ENCODE measurements at regions not wholly inside any gene's neighbourhood (a gene's known extent, or its start where the extent isn't known, plus 50 kb on each side); places are given as distances from the start of the nearest gene placed in this dataset.

GRCh38 chr20:47922269-47922668 is 137.0 kb upstream of the SULF2 start:
- TF ChIP-seq TCF7 (CRISPR knock-in tag; IDR thresholded peaks at IDR 0.05; ENCODE audit: low read depth) = no peak
- no peak for TF ChIP-seq IRF1 (CRISPR knock-in tag; IDR thresholded peaks at IDR 0.05)
- TF ChIP-seq ESRRA (CRISPR knock-in tag; IDR thresholded peaks at IDR 0.05; ENCODE audit: borderline replicate concordance) = no peak
- no peak for TF ChIP-seq ATF1 (CRISPR knock-in tag; IDR thresholded peaks at IDR 0.05)
- TF ChIP-seq, protein P1, sequence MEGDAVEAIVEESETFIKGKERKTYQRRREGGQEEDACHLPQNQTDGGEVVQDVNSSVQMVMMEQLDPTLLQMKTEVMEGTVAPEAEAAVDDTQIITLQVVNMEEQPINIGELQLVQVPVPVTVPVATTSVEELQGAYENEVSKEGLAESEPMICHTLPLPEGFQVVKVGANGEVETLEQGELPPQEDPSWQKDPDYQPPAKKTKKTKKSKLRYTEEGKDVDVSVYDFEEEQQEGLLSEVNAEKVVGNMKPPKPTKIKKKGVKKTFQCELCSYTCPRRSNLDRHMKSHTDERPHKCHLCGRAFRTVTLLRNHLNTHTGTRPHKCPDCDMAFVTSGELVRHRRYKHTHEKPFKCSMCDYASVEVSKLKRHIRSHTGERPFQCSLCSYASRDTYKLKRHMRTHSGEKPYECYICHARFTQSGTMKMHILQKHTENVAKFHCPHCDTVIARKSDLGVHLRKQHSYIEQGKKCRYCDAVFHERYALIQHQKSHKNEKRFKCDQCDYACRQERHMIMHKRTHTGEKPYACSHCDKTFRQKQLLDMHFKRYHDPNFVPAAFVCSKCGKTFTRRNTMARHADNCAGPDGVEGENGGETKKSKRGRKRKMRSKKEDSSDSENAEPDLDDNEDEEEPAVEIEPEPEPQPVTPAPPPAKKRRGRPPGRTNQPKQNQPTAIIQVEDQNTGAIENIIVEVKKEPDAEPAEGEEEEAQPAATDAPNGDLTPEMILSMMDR (IDR thresholded peaks at IDR 0.05) = no peak
- TF ChIP-seq, protein P2, sequence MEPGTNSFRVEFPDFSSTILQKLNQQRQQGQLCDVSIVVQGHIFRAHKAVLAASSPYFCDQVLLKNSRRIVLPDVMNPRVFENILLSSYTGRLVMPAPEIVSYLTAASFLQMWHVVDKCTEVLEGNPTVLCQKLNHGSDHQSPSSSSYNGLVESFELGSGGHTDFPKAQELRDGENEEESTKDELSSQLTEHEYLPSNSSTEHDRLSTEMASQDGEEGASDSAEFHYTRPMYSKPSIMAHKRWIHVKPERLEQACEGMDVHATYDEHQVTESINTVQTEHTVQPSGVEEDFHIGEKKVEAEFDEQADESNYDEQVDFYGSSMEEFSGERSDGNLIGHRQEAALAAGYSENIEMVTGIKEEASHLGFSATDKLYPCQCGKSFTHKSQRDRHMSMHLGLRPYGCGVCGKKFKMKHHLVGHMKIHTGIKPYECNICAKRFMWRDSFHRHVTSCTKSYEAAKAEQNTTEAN (CRISPR knock-in tag; IDR thresholded peaks at IDR 0.05) = no peak
- no peak for TF ChIP-seq CREM (CRISPR knock-in tag; IDR thresholded peaks at IDR 0.05)
- TF ChIP-seq, protein P3, sequence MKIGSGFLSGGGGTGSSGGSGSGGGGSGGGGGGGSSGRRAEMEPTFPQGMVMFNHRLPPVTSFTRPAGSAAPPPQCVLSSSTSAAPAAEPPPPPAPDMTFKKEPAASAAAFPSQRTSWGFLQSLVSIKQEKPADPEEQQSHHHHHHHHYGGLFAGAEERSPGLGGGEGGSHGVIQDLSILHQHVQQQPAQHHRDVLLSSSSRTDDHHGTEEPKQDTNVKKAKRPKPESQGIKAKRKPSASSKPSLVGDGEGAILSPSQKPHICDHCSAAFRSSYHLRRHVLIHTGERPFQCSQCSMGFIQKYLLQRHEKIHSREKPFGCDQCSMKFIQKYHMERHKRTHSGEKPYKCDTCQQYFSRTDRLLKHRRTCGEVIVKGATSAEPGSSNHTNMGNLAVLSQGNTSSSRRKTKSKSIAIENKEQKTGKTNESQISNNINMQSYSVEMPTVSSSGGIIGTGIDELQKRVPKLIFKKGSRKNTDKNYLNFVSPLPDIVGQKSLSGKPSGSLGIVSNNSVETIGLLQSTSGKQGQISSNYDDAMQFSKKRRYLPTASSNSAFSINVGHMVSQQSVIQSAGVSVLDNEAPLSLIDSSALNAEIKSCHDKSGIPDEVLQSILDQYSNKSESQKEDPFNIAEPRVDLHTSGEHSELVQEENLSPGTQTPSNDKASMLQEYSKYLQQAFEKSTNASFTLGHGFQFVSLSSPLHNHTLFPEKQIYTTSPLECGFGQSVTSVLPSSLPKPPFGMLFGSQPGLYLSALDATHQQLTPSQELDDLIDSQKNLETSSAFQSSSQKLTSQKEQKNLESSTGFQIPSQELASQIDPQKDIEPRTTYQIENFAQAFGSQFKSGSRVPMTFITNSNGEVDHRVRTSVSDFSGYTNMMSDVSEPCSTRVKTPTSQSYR (CRISPR knock-in tag; IDR thresholded peaks at IDR 0.05) = no peak
- TF ChIP-seq FOXP1 (CRISPR knock-in tag; IDR thresholded peaks at IDR 0.05; ENCODE audit: borderline replicate concordance) = no peak
- no peak for TF ChIP-seq TEAD4 (CRISPR knock-in tag; IDR thresholded peaks at IDR 0.05)
